Sigmoid colon (tissue), 6 donors: ENCODE measurements at regions not wholly inside any gene's neighbourhood (a gene's known extent, or its start where the extent isn't known, plus 50 kb on each side); places are given as distances from the start of the nearest gene placed in this dataset.

ENCODE experiments used
- DNase-seq: peaks from one replicate; pipeline ENCODE4 v3.0.0-alpha.2; 2019
- H3K27ac ChIP-seq, 4 donors: fragments of 200-600 bp; sonication (generic); one replicate each; pipeline ENCODE4 v1.5.1; 2016 to 2019; ENCODE audit warnings: mild to moderate bottlenecking in 1 of 4
- H3K27me3 ChIP-seq, 3 donors: fragments of 200-600 bp; sonication (generic); one replicate each; pipeline ENCODE4 v1.5.1; 2019; ENCODE audit warnings: mild to moderate bottlenecking in 1 of 3
- H3K36me3 ChIP-seq, 4 donors: fragments of 200-600 bp; sonication (generic); one replicate each; pipeline ENCODE4 v1.5.1; 2016 to 2019
- H3K4me1 ChIP-seq, 4 donors: fragments of 200-600 bp; sonication (generic); one replicate each; pipeline ENCODE4 v1.5.1; 2017 to 2019
- H3K4me3 ChIP-seq, 4 donors: fragments of 200-600 bp; sonication (generic); one replicate each; pipeline ENCODE4 v1.5.1; 2017 to 2019; ENCODE audit warnings: mild to moderate bottlenecking in 2 of 4, moderate library complexity in 1 of 4
- H3K9me3 ChIP-seq, 4 donors: fragments of 200-600 bp in 3 of 4; sonication (generic) in 3 of 4; one replicate each; pipeline versions ENCODE4 v1.5.1 to v1.6.1; 2013 to 2019
- EP300 ChIP-seq, 4 donors: sonication (generic); formaldehyde crosslinking; IDR thresholded peaks; one replicate each; pipeline ENCODE4 v1.6.1; 2017; ENCODE audit warnings: antibody characterized with exemption in 4 of 4
- POLR2A ChIP-seq, 2 donors: fragments of 450-650 bp; IDR thresholded peaks; one replicate each; pipeline ENCODE4 v1.6.1; 2016; ENCODE audit warnings: antibody characterized with exemption in 2 of 2, mild to moderate bottlenecking in 2 of 2, moderate library complexity in 2 of 2
- POLR2AphosphoS5 ChIP-seq, 4 donors: sonication (generic); formaldehyde crosslinking; IDR thresholded peaks; one replicate each; pipeline ENCODE4 v1.6.1; 2017; ENCODE audit warnings: antibody characterized with exemption in 4 of 4
- WGBS, 2 donors: extraction: QIAGEN DNeasy Blood & Tissue Kit; methylation state at CpG; one replicate each; pipeline ENCODE4 v1.1.7; 2013; 5-methylcytosine and 5-hydroxymethylcytosine counted together
- intact Hi-C: fragments of 100-400 bp; cut with DNase I; formaldehyde crosslinking; loops from one replicate; pipeline ENCODE4 v1.15.1; 2023
- TF ChIP-seq, protein P1 (sequence below), 4 experiments: fragments of 450-650 bp in 3 of 4; fragments of 200-600 bp in 1 of 4; IDR thresholded peaks; one replicate each; pipeline ENCODE4 v1.5.1; 2016 to 2019; ENCODE audit warnings: antibody characterized with exemption in 4 of 4, mild to moderate bottlenecking in 3 of 4, moderate library complexity in 2 of 4
- donor health status: healthy with polysubstance abuse.
- donor health status: healthy.

DNA sequence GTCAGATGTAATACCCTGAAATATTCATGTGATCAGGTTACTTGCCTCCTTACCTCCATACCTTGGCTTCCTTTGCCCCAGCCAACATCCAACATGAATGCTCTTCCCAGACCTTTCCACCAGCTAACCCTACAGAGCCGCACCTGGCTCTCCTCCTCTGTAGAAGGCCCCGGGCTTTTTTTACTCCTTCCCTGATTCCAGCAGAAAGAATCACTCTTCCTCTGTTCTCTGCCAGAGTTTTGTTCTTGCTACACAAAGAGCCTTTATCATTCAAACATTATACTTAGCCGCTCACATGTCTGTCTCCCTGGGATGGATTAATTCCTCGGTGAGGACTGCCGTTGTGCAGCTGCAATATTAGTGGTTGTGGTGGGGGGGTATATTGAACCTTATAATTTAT, 116.8 kb upstream of the GRAMD1B start:
- 91 to 94% methylated on average over 5 of the region's 5 CpGs for WGBS, 2 donors
- intact Hi-C loops = no loop called here

DNA sequence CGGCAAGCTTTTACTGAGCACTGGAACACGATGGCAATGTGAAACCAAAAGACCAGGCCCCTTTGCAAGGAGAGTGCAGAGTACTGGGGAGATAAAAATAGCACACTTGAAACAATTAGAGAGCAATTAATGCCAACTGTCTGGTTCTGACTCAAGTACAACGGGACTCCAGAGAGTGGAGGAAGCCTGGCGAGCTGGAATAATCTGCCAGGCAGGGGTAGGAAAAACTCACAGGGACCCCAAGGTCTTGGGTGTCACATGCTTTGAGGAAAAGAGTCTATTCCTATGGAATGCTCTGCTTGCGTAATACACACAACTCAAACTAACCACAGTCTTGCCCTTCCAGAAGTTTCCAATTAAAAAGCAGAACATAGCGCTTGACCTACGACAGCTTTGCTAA, 113.0 kb upstream of the CLMP start:
- intact Hi-C loops = loop anchor here (10.0 kb wide), 1 partner anchor 267 kb away; no protein-coding TSS in a partner anchor
- H3K4me1 ChIP-seq = peaks cover 0 to 13% (median 0%) of the 10 kb centered on the region in 4 donors
- no peak overlapping the region for H3K4me3 ChIP-seq
- no peaks in the 10 kb centered on the region for H3K36me3 ChIP-seq
- no peak for DNase-seq
- 59 to 67% methylated on average over 7 of the region's 7 CpGs for WGBS, 2 donors
- no peak overlapping the region for H3K27ac ChIP-seq
- no peaks in the 10 kb centered on the region for H3K27me3 ChIP-seq
- TF ChIP-seq POLR2A (IDR thresholded peaks at IDR 0.05) = no peak
- TF ChIP-seq, protein P1, sequence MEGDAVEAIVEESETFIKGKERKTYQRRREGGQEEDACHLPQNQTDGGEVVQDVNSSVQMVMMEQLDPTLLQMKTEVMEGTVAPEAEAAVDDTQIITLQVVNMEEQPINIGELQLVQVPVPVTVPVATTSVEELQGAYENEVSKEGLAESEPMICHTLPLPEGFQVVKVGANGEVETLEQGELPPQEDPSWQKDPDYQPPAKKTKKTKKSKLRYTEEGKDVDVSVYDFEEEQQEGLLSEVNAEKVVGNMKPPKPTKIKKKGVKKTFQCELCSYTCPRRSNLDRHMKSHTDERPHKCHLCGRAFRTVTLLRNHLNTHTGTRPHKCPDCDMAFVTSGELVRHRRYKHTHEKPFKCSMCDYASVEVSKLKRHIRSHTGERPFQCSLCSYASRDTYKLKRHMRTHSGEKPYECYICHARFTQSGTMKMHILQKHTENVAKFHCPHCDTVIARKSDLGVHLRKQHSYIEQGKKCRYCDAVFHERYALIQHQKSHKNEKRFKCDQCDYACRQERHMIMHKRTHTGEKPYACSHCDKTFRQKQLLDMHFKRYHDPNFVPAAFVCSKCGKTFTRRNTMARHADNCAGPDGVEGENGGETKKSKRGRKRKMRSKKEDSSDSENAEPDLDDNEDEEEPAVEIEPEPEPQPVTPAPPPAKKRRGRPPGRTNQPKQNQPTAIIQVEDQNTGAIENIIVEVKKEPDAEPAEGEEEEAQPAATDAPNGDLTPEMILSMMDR (IDR thresholded peaks at IDR 0.05) = no peak
- no peak for TF ChIP-seq POLR2AphosphoS5 (IDR thresholded peaks at IDR 0.05)
- no peak for TF ChIP-seq EP300 (IDR thresholded peaks at IDR 0.05)
- no peaks in the 10 kb centered on the region for H3K9me3 ChIP-seq

More for the DNA sequence above, 116.8 kb upstream of the GRAMD1B start:
- Histone ChIP-seq H3K27ac (no peak overlapping the region), H3K36me3 (no peaks in the 10 kb centered on the region), H3K4me3 (no peak overlapping the region), H3K27me3 (peaks cover 0 to 8% (median 0%) of the 10 kb centered on the region in 3 donors), H3K9me3 (no peaks in the 10 kb centered on the region), H3K4me1 (peaks cover 0 to 4% (median 0%) of the 10 kb centered on the region in 4 donors)
- no peak for DNase-seq
- TF ChIP-seq EP300 (IDR thresholded peaks at IDR 0.05) (no peak), POLR2AphosphoS5 (IDR thresholded peaks at IDR 0.05) (no peak), POLR2A (IDR thresholded peaks at IDR 0.05) (no peak)
- TF ChIP-seq, protein P1 (IDR thresholded peaks at IDR 0.05) = no peak

DNA sequence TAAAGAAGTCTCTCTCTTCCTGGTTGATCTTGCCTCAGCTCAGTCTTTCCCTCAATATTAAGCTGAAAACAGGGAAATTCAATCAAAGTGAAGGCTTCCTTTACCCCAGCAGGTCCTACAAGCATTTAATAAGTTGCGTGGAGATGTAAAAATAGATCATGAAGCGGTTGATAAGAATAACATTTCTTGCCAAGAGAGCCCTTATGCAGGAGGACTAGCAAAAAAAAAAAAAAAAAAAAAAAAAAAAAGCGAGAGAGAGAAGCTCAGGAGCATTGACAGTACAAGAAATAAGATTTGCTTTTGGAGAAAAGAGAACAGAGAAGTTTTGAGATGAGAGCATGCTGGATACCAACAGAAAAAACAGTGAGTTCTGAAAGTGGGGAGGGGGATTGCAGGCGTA, 112.2 kb upstream of the CLMP start:
- Histone ChIP-seq H3K36me3 (no peaks in the 10 kb centered on the region), H3K27me3 (no peaks in the 10 kb centered on the region), H3K4me3 (no peak overlapping the region), H3K4me1 (peaks cover 0 to 13% (median under 1%) of the 10 kb centered on the region in 4 donors), H3K27ac (no peak overlapping the region), H3K9me3 (no peaks in the 10 kb centered on the region)
- DNase-seq = no peak
- TF ChIP-seq POLR2AphosphoS5 (IDR thresholded peaks at IDR 0.05) = no peak
- TF ChIP-seq, protein P1 (IDR thresholded peaks at IDR 0.05) = no peak
- no peak for TF ChIP-seq POLR2A (IDR thresholded peaks at IDR 0.05)
- no peak for TF ChIP-seq EP300 (IDR thresholded peaks at IDR 0.05)
- WGBS, 2 donors = 92 to 96% methylated on average over 4 of the region's 4 CpGs
- intact Hi-C loops = loop anchor here (10.0 kb wide), 1 partner anchor 268 kb away; no protein-coding TSS in a partner anchor

DNA sequence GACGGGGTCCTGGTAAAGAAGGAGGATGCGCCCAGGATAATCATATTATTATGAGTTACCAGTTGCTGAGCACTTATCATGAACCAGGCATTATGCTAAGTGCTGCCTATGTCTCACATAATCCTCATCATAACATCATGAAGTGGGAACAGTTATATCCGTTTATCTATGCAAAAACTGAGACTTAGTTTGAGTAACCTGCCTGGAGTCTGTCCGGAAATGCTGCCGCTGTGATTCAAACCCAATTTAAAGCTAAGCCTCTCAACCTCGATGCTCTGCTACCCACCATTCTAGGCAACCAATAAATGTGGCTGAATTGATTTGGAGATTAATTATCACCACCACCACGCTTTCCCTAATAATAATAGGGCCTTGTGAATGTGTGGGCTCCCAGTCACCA, 111.5 kb upstream of the CLMP start:
- Histone ChIP-seq H3K4me1 (peaks cover 0 to 20% (median 8%) of the 10 kb centered on the region in 4 donors), H3K27me3 (no peaks in the 10 kb centered on the region), H3K36me3 (no peaks in the 10 kb centered on the region), H3K27ac (no peak overlapping the region), H3K9me3 (no peaks in the 10 kb centered on the region), H3K4me3 (no peak overlapping the region)
- WGBS, 2 donors = 93 to 95% methylated on average over 7 of the region's 7 CpGs
- intact Hi-C loops = loop anchor here (10.0 kb wide), 1 partner anchor 268 kb away; no protein-coding TSS in a partner anchor
- DNase-seq = no peak
- no peak for TF ChIP-seq POLR2A (IDR thresholded peaks at IDR 0.05)
- no peak for TF ChIP-seq POLR2AphosphoS5 (IDR thresholded peaks at IDR 0.05)
- TF ChIP-seq, protein P1 (IDR thresholded peaks at IDR 0.05) = no peak
- no peak for TF ChIP-seq EP300 (IDR thresholded peaks at IDR 0.05)
